ENCODE measurements at regions not wholly inside any gene's neighbourhood (a gene's known extent, or its start where the extent isn't known, plus 50 kb on each side); places are given as distances from the start of the nearest gene placed in this dataset.
A peak's percentile ranks its signal among the peaks of the same experiment; 100 is the strongest.

- H3K27me3 ChIP-seq (ENCODE audit: control insufficient read depth in 3 of 3, insufficient read depth in 3 of 3, low read length in 2 of 3): no peaks in the 10 kb centered on the region
- H3K9me3 ChIP-seq (ENCODE audit: control insufficient read depth in 4 of 4, insufficient read depth in 3 of 4, low read length in 3 of 4): peaks cover 0 to 2% (median 0%) of the 10 kb centered on the region in 4 donors
- H3K4me1 ChIP-seq (ENCODE audit: control insufficient read depth in 5 of 5, insufficient read depth in 5 of 5, low read length in 5 of 5): peaks cover 0 to 20% (median 6%) of the 10 kb centered on the region in 5 donors
- 44 to 62% methylated on average over 3 of the region's 3 CpGs for WGBS, 2 donors
- no peak overlapping the region for H3K9ac ChIP-seq (ENCODE audit: insufficient read depth in 1 of 2, low read length in 2 of 2)
- H3K36me3 ChIP-seq (ENCODE audit: control insufficient read depth in 4 of 4, insufficient read depth in 4 of 4, low read length in 4 of 4): no peaks in the 10 kb centered on the region
- DNase-seq (peak in 1 of 3 donors; percentile 4), ATAC-seq (ENCODE audit: insufficient read depth, low FRiP score) (no peak)
- H3K4me3 ChIP-seq: no peak overlapping the region
- no peak overlapping the region for H3K27ac ChIP-seq (ENCODE audit: low read depth in 1 of 2, low read length in 1 of 2)
- no peak for TF ChIP-seq CTCF (IDR thresholded peaks at IDR 0.05; ENCODE audit: control extremely low read depth, extremely low read depth)
Measured at GRCh38 chr10:36801660-36802059, 323.7 kb upstream of the ANKRD30A start.

GRCh38 chr10:36794981-36795380, 330.4 kb upstream of the ANKRD30A start:
- peaks cover 0 to 1% (median 0%) of the 10 kb centered on the region in 5 donors for H3K4me1 ChIP-seq (ENCODE audit: control insufficient read depth in 5 of 5, insufficient read depth in 5 of 5, low read length in 5 of 5)
- ATAC-seq (ENCODE audit: insufficient read depth, low FRiP score): no peak
- no peaks in the 10 kb centered on the region for H3K27me3 ChIP-seq (ENCODE audit: control insufficient read depth in 3 of 3, insufficient read depth in 3 of 3, low read length in 2 of 3)
- no peak for TF ChIP-seq CTCF (IDR thresholded peaks at IDR 0.05; ENCODE audit: control extremely low read depth, extremely low read depth)
- no peaks in the 10 kb centered on the region for H3K36me3 ChIP-seq (ENCODE audit: control insufficient read depth in 4 of 4, insufficient read depth in 4 of 4, low read length in 4 of 4)
- WGBS, 2 donors: 67 to 77% methylated on average over 3 of the region's 3 CpGs
- H3K9ac ChIP-seq (ENCODE audit: insufficient read depth in 1 of 2, low read length in 2 of 2): no peak overlapping the region
- no peak for DNase-seq
- H3K9me3 ChIP-seq (ENCODE audit: control insufficient read depth in 4 of 4, insufficient read depth in 3 of 4, low read length in 3 of 4): no peaks in the 10 kb centered on the region
- H3K4me3 ChIP-seq: no peak overlapping the region
- no peak overlapping the region for H3K27ac ChIP-seq (ENCODE audit: low read depth in 1 of 2, low read length in 1 of 2)

- Histone ChIP-seq H3K27ac (ENCODE audit: low read depth in 1 of 2, low read length in 1 of 2) (no peak overlapping the region), H3K36me3 (ENCODE audit: control insufficient read depth in 4 of 4, insufficient read depth in 4 of 4, low read length in 4 of 4) (no peaks in the 10 kb centered on the region), H3K4me3 (no peak overlapping the region), H3K27me3 (ENCODE audit: control insufficient read depth in 3 of 3, insufficient read depth in 3 of 3, low read length in 2 of 3) (no peaks in the 10 kb centered on the region), H3K9ac (ENCODE audit: insufficient read depth in 1 of 2, low read length in 2 of 2) (no peak overlapping the region), H3K4me1 (ENCODE audit: control insufficient read depth in 5 of 5, insufficient read depth in 5 of 5, low read length in 5 of 5) (peaks cover 0 to 3% (median 0%) of the 10 kb centered on the region in 5 donors), H3K9me3 (ENCODE audit: control insufficient read depth in 4 of 4, insufficient read depth in 3 of 4, low read length in 3 of 4) (no peaks in the 10 kb centered on the region)
- no peak for TF ChIP-seq CTCF (IDR thresholded peaks at IDR 0.05; ENCODE audit: control extremely low read depth, extremely low read depth)
- ATAC-seq (ENCODE audit: insufficient read depth, low FRiP score) (no peak), DNase-seq (no peak)
- WGBS, 2 donors: 64 to 70% methylated on average over 4 of the region's 4 CpGs
Measured at GRCh38 chr10:36789974-36790373, 335.4 kb upstream of the ANKRD30A start.

- no peak for ATAC-seq (ENCODE audit: insufficient read depth, low FRiP score)
- Histone ChIP-seq H3K36me3 (ENCODE audit: control insufficient read depth in 4 of 4, insufficient read depth in 4 of 4, low read length in 4 of 4) (no peaks in the 10 kb centered on the region), H3K9me3 (ENCODE audit: control insufficient read depth in 4 of 4, insufficient read depth in 3 of 4, low read length in 3 of 4) (no peaks in the 10 kb centered on the region), H3K4me1 (ENCODE audit: control insufficient read depth in 5 of 5, insufficient read depth in 5 of 5, low read length in 5 of 5) (peaks cover 0 to 3% (median 0%) of the 10 kb centered on the region in 5 donors), H3K9ac (ENCODE audit: insufficient read depth in 1 of 2, low read length in 2 of 2) (no peak overlapping the region), H3K27ac (ENCODE audit: low read depth in 1 of 2, low read length in 1 of 2) (no peak overlapping the region), H3K4me3 (no peak overlapping the region), H3K27me3 (ENCODE audit: control insufficient read depth in 3 of 3, insufficient read depth in 3 of 3, low read length in 2 of 3) (no peaks in the 10 kb centered on the region)
- WGBS, 2 donors: 77 to 82% methylated on average over 2 of the region's 2 CpGs
- no peak for DNase-seq
- no peak for TF ChIP-seq CTCF (IDR thresholded peaks at IDR 0.05; ENCODE audit: control extremely low read depth, extremely low read depth)
Measured at GRCh38 chr10:36788152-36788551, 337.2 kb upstream of the ANKRD30A start.
